ENCODE measurements at regions not wholly inside any gene's neighbourhood (a gene's known extent, or its start where the extent isn't known, plus 50 kb on each side); places are given as distances from the start of the nearest gene placed in this dataset.

GRCh38 chr20:60787276-60787675 is 464.8 kb upstream of the CDH4 start:
- DNase-seq: no peak
- H2AFZ ChIP-seq (replicated peaks; ENCODE audit: low read length, poor library complexity): no peak overlapping the region
- no peak overlapping the region for H3K14ac ChIP-seq (replicated peaks; ENCODE audit: low read depth, low read length)
- H3K79me1 ChIP-seq (ENCODE audit: low read depth in 1 of 2, low read length in 2 of 2): no peaks in the 10 kb centered on the region
- no peak overlapping the region for H3K9ac ChIP-seq (ENCODE audit: low read depth, low read length)
- H4K8ac ChIP-seq (ENCODE audit: low read depth in 2 of 2, low read length in 2 of 2): no peak overlapping the region
- no peaks in the 10 kb centered on the region for H3K4me1 ChIP-seq (ENCODE audit: control insufficient read depth, insufficient read depth, low read length)
- in situ Hi-C loops (cut with MboI; ENCODE audit: low sequenced_read_pairs) (no loop called here), intact Hi-C loops (cut with micrococcal nuclease) (no loop called here), dilution Hi-C loops (cut with HindIII; ENCODE audit: low sequenced_read_pairs, unreplicated experiment) (no loop called here)
- no peak overlapping the region for H3K4ac ChIP-seq (ENCODE audit: low read depth, low read length)
- H2BK120ac ChIP-seq (ENCODE audit: low read depth, low read length): no peak overlapping the region
- H3K4me3 ChIP-seq (ENCODE audit: insufficient read depth, low read depth, low read length): no peak overlapping the region
- H4K20me1 ChIP-seq (ENCODE audit: insufficient read depth, low read length): no peaks in the 10 kb centered on the region
- WGBS, 2 experiments (ENCODE audit: extremely low coverage in 2 of 2, insufficient read length in 1 of 2): no CpG with 5 or more reads among the region's 4 CpGs
- no peaks in the 10 kb centered on the region for H3K36me3 ChIP-seq (ENCODE audit: control insufficient read depth, insufficient read depth, low read length)
- no peak for ATAC-seq (ENCODE audit: low read depth)
- no peak overlapping the region for H3K56ac ChIP-seq (ENCODE audit: extremely low read depth, insufficient read depth, low read length)
- H3K4me2 ChIP-seq (ENCODE audit: low read depth, low read length): no peak overlapping the region
- no TSS peak for BruUV-seq (replicated peaks)
- H3K27me3 ChIP-seq (ENCODE audit: control insufficient read depth, insufficient read depth, low read length): no peaks in the 10 kb centered on the region
- no peaks in the 10 kb centered on the region for H3K9me1 ChIP-seq (ENCODE audit: insufficient read depth, low read length)
- no peak overlapping the region for H3K27ac ChIP-seq (ENCODE audit: insufficient read depth, low read length)
- no peak overlapping the region for H2BK20ac ChIP-seq (ENCODE audit: low read depth, low read length)
- no peak overlapping the region for H2BK5ac ChIP-seq (ENCODE audit: low read depth, low read length, poor library complexity, severe bottlenecking)
- no peak overlapping the region for H2AK9ac ChIP-seq (replicated peaks; ENCODE audit: low read depth, low read length, poor library complexity)
- ChIA-PET POLR2A (ENCODE audit: unreplicated experiment) (no interaction called here), CTCF (no interaction called here)
- no peak overlapping the region for H2AK5ac ChIP-seq (ENCODE audit: low read depth, low read length)
- no peak overlapping the region for H3K18ac ChIP-seq (ENCODE audit: low read depth, low read length)
- H4K91ac ChIP-seq (ENCODE audit: insufficient read depth, low read depth, low read length): no peak overlapping the region
- peaks cover 18% of the 10 kb centered on the region for H3K9me3 ChIP-seq (ENCODE audit: control insufficient read depth, insufficient read depth, low read length)
- no peak overlapping the region for H4K5ac ChIP-seq (ENCODE audit: low read depth, low read length)
- TF ChIP-seq FOS (IDR thresholded peaks at IDR 0.05; ENCODE audit: low read depth, low read length): no peak
- TF ChIP-seq RAD21 (IDR thresholded peaks at IDR 0.05; ENCODE audit: low read length): no peak
- TF ChIP-seq RFX5 (IDR thresholded peaks at IDR 0.05; ENCODE audit: low read depth, low read length): no peak
- TF ChIP-seq SMC3 (IDR thresholded peaks at IDR 0.05; ENCODE audit: low read depth, low read length): no peak
- TF ChIP-seq CHD1 (IDR thresholded peaks at IDR 0.05; ENCODE audit: low read depth, low read length): no peak
- no peak for TF ChIP-seq MAZ (IDR thresholded peaks at IDR 0.05; ENCODE audit: borderline replicate concordance, low read depth, low read length)
- no peak for TF ChIP-seq ELK1 (IDR thresholded peaks at IDR 0.05; ENCODE audit: borderline replicate concordance, low read depth, low read length)
- no peak for TF ChIP-seq NFE2L2 (IDR thresholded peaks at IDR 0.05; ENCODE audit: low read depth, low read length)
- TF ChIP-seq CTCF (conservative IDR thresholded peaks at IDR 0.05; ENCODE audit: low read depth, low read length): no peak
- no peak for TF ChIP-seq USF2 (IDR thresholded peaks at IDR 0.05; ENCODE audit: low read depth, low read length)
- TF ChIP-seq MXI1 (IDR thresholded peaks at IDR 0.05; ENCODE audit: borderline replicate concordance, low read depth, low read length): no peak
- no peak overlapping the region for H3K23ac ChIP-seq (ENCODE audit: low read depth, low read length)
- no peak overlapping the region for H2BK15ac ChIP-seq (ENCODE audit: low read depth, low read length)
